SK-N-MC (cell line): ENCODE measurements at regions not wholly inside any gene's neighbourhood (a gene's known extent, or its start where the extent isn't known, plus 50 kb on each side); places are given as distances from the start of the nearest gene placed in this dataset.
"Not testable (repeated sequence)": the region's sequence is repeated elsewhere in the genome, so short reads cannot be mapped to it uniquely, and the experiment has no call there.

Source experiments
- EZH2 ChIP-seq: fragments of 200-600 bp; sonication (generic); IDR thresholded peaks from one replicate; pipeline ENCODE4 v1.6.1; 2017; ENCODE audit warnings: antibody characterized with exemption
- POLR2AphosphoS5 ChIP-seq: IDR thresholded peaks from 2 replicates; pipeline ENCODE4 v1.6.1; 2012; ENCODE audit warnings: mild to moderate bottlenecking, low read depth, low read length, borderline replicate concordance

- TF ChIP-seq POLR2AphosphoS5, EZH2: not testable (repeated sequence)
These were observed 65.0 kb upstream of the SMAD6 start for GRCh38 chr15:66637044-66637443.
